ACC112 (cell line): ENCODE measurements at regions not wholly inside any gene's neighbourhood (a gene's known extent, or its start where the extent isn't known, plus 50 kb on each side); places are given as distances from the start of the nearest gene placed in this dataset.

Experiments used
- H2AFZ ChIP-seq: fragments of 200-600 bp; sonication (generic); one replicate; pipeline ENCODE4 v1.6.0; 2017; ENCODE audit warnings: antibody characterized with exemption, low read length; ENCODE audit not compliant: unreplicated experiment
- H3K27ac ChIP-seq: fragments of 200-600 bp; sonication (generic); 2 replicates; pipeline ENCODE4 v1.5.1; 2014; ENCODE audit warnings: low read depth, mild to moderate bottlenecking, antibody characterized with exemption, low read length, moderate library complexity
- H3K27me3 ChIP-seq: fragments of 200-600 bp; sonication (generic); 2 replicates; pipeline ENCODE4 v1.6.1; 2014; ENCODE audit warnings: mild to moderate bottlenecking, antibody characterized with exemption, low read length, moderate library complexity, mixed read lengths; ENCODE audit not compliant: insufficient read depth
- H3K36me3 ChIP-seq: fragments of 200-600 bp; sonication (generic); 2 replicates; pipeline ENCODE4 v1.6.1; 2016; ENCODE audit warnings: mild to moderate bottlenecking, antibody characterized with exemption, low read length, moderate library complexity, mixed read lengths; ENCODE audit not compliant: insufficient read depth
- H3K4me1 ChIP-seq: fragments of 200-600 bp; sonication (generic); one replicate; pipeline ENCODE4 v1.6.1; 2016; ENCODE audit warnings: low read length, mixed read lengths; ENCODE audit not compliant: insufficient read depth, unreplicated experiment, control insufficient read depth
- H3K4me3 ChIP-seq: fragments of 200-600 bp; sonication (generic); 2 replicates; pipeline ENCODE4 v1.5.1; 2014; ENCODE audit warnings: mild to moderate bottlenecking, low read depth, low read length
- H3K79me2 ChIP-seq: fragments of 200-600 bp; sonication (generic); one replicate; pipeline ENCODE4 v1.6.0; 2016; ENCODE audit warnings: low read length; ENCODE audit not compliant: control insufficient read depth, unreplicated experiment, insufficient read depth

DNA sequence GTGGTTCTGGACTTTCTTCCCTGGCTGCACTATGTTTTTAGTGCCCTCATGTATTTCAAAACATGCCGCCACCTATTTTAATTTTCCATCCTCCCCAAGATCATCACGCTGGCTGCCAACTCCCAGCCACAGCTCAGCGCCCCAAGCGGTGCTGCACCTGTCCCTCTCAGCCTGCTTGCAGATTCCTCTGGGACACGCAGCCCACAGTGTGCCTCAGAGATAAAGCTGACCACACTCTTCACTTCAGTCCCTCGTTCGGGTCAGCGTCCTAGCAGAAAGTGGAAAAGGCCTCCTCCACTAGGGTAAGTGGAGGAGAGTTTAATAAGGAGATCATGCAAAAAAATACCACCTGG, 56.2 kb upstream of the CKS2 start:
- Histone ChIP-seq H3K79me2 (no peaks in the 10 kb centered on the region), H3K27me3 (no peaks in the 10 kb centered on the region), H3K4me3 (no peak overlapping the region), H3K27ac (no peak overlapping the region), H3K36me3 (no peaks in the 10 kb centered on the region), H2AFZ (no peak overlapping the region), H3K4me1 (no peaks in the 10 kb centered on the region)

DNA sequence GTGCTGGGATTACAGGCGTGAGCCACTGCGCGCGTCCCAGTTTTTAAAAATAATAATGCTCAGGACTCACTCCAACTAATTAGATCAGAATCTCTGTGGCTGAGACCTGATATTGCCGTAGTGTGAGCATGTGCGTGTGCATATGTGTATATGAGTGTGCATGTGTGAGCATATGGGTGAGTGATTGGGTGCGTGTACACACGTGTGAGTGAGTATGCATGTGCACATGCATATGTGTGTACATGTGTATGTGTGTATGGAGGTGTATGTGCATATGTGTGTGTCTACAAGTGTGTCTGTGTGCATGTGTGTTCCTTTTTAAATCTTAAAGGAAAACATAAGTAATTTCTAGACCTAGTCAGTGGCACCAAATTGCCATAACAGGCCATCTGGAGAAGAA, 54.8 kb upstream of the CKS2 start:
- Histone ChIP-seq H3K4me3 (no peak overlapping the region), H3K79me2 (no peaks in the 10 kb centered on the region), H3K27me3 (no peaks in the 10 kb centered on the region), H3K36me3 (no peaks in the 10 kb centered on the region), H2AFZ (no peak overlapping the region), H3K27ac (no peak overlapping the region), H3K4me1 (no peaks in the 10 kb centered on the region)

DNA sequence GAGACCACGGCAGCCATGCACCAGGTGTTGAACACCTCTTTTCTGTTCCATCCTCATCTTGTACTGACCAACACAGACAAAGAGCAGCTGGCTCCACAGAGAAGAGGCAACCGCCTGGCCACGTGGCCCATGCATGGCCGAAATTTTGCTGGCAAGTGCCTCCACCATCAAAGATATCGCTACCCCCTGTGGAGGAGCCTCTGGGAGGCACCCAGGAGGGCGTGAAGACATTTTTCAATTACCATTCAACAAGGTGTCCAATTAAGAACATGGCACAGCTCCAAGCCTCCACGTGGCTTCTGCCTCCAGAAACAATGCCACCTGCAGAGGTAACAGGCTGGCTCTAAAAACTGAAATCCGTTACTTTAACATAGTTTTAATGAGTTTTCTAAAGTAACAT, 54.4 kb upstream of the CKS2 start:
- no peaks in the 10 kb centered on the region for H3K27me3 ChIP-seq
- no peaks in the 10 kb centered on the region for H3K4me1 ChIP-seq
- H3K79me2 ChIP-seq, result no peaks in the 10 kb centered on the region
- no peak overlapping the region for H3K27ac ChIP-seq
- H3K36me3 ChIP-seq, result no peaks in the 10 kb centered on the region
- H2AFZ ChIP-seq, result no peak overlapping the region
- H3K4me3 ChIP-seq, result no peak overlapping the region

DNA sequence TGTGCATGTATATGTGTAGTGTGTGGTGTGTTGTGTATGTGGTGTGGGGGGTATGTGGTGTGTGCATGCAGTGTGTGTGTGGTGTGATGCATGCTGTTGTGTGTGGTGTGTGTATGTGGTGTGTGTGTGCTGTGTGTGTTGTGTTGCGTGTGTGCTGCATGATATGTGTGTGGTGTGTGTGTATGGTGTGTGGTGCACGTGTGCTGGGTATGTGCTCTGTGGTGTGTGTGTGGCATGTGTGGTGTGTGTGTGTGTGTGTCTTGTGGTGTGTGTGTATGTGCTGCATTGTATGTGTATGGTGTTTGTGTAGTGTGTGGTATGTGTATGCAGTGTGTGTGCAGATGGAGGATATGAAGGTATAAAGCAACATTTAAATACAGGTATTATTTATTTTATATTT, 50.5 kb upstream of the CKS2 start:
- no peaks in the 10 kb centered on the region for H3K79me2 ChIP-seq
- H3K4me1 ChIP-seq, result no peaks in the 10 kb centered on the region
- H3K27me3 ChIP-seq, result no peaks in the 10 kb centered on the region
- no peak overlapping the region for H3K27ac ChIP-seq
- H2AFZ ChIP-seq, result no peak overlapping the region
- H3K4me3 ChIP-seq, result no peak overlapping the region
- no peaks in the 10 kb centered on the region for H3K36me3 ChIP-seq
